AG08395 (cell line): ENCODE measurements at regions not wholly inside any gene's neighbourhood (a gene's known extent, or its start where the extent isn't known, plus 50 kb on each side); places are given as distances from the start of the nearest gene placed in this dataset.
"Not testable (repeated sequence)": the region's sequence is repeated elsewhere in the genome, so short reads cannot be mapped to it uniquely, and the experiment has no call there.

Experiments
- DNase-seq: peaks from one replicate; pipeline ENCODE4 v3.0.0; 2012; ENCODE audit warnings: mixed read lengths, low spot score

DNA sequence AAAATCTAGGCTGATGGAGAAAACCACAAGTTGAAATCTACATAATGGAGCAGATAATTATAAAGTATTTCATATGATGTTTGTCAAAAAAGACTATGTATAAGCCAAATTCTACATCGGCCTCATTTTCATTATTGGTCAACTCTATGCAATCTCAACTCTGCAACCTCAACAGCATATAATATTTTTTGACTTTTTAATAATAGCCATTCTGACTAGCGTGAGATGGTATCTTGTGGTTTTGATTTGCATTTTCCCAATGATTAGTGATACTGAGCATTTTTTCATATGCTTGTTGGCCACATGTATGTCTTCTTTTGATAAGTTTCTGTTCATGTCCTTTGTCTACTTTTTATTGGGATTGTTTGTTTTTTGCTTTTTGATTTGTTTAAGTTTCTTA lies 496.1 kb upstream of the SLC39A10 start:
- DNase-seq = no peak

DNA sequence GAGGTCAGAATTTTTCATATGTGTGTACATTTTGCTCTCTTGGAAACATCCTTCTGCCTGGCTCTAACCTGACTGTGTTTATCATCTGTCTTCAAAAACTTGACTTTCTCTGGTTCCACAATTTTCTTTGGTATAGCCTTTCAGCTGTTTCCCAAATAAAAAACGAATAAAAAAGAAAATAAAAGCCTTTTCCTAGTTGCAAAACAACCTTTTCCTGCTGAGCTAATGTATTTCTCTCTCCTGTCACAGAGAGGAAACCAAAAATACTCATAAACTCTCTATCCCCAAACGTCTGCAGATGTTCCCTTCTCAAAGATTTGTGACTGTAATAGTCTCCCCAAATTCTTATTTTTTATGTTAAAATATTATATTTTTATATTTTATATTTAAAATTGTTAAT lies 505.3 kb upstream of the SLC39A10 start:
- DNase-seq = no peak

DNA sequence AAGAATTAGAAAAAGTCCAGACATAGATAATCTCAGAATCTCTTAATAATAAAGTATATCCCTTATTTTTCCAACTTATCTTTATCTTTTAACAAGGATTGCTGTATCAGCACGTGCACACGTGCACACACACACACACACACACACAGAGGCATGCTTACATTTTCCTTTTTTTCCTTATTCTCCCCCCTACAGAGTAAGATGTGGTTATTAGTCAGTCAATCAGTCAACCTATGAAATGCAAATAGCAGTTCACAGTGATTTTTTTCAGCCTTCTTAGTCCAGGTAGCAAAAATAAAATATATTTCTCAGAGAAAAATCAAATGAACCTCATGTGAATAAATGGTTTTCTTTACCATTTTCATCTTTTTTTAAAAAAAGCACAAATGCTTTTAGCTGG lies 506.2 kb upstream of the SLC39A10 start:
- DNase-seq = no peak

DNA sequence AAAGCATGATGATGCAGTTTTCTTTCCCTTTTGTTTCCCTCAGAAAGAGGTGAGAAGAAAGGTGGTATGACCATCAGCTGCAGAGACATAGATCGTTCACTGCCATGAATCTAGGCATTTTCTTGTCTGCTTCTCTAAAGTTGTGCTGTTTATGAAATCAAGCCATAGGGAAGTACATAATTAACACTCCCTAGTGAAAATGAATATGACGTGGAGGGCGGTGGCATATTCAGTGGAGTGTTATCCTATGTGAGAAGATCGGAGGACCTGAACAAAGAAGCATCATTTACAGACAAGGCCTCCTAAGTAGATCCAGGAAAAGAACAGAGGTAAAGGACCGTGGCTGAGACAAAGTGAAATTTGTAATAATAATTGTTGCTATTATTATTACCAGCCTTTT lies 509.0 kb upstream of the SLC39A10 start:
- no peak for DNase-seq

DNA sequence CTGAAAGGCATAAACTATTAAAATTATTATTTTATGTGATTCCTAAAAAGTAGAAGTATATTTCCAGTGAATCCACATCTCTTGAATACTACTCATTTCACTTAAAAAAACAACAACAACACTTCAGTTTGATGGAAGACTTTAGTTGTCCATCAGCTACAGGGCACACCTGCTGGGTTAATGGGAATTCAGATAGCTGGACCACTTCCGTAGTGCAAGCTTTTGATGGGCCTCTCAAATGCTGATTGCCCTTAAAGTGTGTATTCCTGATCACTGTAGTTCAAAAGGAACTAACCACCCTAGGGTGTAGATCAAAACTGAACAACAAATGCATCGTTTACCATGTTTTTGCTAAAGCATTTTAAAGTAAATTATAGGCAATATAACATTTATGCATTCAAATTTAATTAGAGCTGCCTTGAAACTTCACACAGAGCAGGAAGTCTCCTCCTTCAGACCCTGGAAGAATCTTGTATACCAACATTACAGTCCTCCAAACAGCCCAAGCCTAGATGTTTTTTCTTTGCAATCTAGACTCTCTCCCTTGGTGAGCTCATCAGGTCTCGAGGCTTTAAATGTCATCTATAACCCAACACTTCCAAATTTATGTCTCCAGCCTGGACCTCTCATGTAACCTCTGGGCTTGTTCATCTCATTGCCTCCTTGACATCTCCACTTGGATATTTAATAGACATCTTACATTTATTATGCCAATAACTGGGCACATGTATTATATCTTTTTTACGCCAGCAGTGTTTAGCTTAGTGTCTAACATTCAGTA lies 510.1 kb upstream of the SLC39A10 start:
- DNase-seq = no peak

DNA sequence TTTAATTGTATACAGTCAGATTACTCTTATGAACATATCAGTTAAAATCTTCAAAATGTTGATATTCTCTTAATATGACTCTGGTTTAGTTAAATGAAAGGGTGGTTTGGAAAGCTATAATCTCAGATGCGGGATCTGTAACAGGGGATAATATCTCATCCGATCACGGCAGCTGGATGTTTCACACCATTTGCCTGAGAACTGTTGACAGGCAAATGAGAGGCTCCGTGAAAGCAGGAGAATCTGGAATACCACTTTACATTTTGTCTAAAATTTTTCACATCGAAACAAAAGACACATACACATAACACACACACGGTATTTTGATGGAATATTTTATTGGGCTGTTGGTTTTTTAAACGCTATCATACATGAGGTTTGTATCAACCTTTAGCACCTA lies 518.6 kb upstream of the SLC39A10 start:
- no peak for DNase-seq

DNA sequence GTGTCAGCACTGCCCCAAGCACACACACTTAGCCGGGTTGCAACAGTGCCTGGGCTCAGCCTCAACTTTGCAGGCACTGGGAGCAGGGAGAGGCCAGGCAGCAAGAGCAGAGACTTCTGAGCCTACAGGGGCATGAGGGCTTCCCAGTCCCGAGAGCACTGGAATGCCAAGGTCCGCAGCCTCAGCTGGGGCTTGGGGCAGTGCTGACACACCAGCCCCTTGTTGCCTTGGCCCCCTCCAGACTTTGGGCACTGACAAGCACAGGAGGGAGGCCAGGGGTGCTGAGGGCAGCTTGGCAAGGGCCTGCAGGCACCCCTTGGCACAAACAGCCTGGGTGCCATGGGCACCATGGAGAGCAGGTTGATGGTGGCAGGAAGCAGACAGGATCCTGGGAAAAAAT lies 531.1 kb upstream of the SLC39A10 start:
- not testable (repeated sequence) for DNase-seq

DNA sequence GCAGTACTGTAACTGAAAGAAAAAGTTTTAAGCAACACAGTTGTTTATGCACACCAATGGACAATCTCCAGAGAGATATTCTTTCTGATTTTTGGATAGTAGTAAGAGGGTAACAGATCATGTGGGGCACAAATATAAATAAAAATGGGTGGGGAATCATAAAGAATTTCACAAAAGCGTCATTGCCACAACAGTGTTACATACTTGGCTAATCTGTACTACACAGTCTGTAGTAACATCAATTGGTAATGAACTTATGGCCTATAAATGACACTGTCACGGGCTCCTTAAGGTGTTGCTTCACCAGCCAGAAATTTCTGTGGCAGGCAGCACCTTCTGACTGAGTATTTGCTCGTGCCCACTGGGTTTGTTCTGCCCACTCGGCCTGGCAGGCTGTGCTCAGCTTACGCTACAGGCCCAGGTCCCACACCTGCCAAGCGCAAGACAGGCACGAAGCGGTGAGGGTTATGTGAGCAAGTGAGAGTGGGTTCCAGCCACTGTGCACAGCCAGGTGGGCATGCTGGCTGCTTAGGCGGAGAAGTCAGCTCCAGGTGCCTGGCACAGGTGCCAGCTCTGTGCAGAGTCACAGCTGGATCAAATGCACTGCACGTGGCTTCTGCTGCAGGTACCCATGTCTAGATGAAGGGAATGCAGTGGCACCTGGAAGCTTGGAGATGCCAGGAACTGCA lies 532.5 kb upstream of the SLC39A10 start:
- DNase-seq = no peak

DNA sequence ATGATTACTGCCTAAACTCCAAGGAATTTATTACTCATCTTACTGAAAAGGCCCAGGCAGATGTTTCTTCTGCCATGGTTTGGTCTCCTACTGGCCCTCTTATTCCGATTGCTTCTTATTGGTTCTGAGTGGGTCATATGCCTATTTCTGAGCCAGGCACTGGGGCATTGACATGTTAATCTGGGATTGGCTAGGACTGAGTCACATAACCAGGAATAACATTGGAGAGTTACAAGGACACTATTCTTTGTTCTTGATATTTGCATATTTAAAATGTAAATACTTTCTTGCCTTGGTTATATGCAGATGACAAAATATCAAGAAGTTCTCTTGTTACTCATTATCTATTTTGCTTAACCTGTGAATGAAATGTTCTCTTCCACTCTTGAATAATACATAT lies 534.4 kb upstream of the SLC39A10 start:
- no peak for DNase-seq

DNA sequence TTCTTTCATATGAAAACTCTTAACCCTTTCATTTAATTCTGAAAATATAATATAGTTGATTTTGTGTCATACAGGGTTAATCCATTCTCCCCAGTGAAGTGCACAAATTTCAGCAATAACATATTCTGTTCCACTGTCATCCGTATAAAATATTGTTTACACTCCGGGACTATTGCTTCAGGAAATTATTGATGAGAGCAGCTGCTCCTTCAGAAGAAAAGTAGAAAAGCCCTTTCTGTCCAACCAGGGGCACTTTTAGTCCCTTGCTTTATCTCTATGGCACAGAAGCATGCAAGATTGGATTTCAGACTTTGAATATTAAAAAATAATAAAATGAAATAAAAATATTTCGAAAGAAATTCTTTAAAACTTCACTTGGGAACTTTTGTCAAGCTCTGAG lies 535.7 kb upstream of the SLC39A10 start:
- no peak for DNase-seq

DNA sequence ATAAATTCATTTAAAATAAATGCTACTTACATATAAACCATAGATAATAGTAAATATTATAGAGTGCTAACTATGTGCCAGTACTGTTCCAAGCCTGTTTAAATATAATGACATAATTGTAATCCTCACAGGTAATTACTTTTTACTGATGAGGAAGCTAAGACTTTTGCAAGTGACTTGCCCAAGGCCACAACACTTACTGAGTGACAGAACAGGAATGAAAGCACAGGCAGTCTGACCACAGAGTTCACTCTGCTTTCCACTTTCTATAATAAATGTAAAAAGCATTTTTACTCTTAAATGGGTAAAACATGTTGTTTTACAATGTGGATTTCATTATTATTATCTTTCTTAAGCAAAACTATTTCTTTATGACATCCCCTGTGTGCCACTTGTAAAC lies 537.8 kb upstream of the SLC39A10 start:
- no peak for DNase-seq

DNA sequence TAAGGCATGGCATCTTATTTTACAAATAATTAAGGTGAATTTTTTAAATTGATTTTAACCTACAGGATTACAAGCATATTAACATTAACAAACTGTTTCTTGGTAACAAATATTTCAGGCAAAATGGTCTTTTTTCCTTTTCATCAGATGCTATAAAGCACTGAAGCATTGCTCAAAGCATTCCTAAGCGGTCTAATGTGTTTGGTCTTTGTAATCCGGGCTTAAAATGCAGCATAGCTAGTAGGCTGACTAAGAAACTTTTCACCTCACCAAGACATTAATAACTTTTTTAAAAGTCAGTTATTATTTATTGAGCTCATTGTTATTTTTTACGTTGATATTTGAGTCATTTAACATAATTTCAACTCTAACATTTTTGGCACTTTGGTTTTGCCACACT lies 538.8 kb upstream of the SLC39A10 start:
- no peak for DNase-seq

DNA sequence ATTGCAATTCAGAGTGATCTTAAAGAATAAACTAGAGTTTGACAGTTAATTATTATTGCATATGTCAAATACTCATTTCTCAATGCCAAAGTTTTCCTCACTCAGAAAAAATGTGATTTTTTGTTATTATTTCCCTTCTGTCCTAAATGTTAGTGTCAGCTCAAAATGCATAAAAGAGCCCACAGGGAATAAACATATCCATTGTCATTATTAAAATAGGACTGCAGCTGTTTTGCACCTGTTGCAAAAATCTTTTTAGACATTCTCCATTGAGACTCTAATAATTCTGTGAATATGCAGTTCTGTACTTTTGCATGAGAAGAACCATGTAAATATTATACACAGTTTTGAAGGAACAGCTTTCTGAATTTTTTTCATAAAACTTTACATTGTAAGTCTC lies 540.0 kb upstream of the SLC39A10 start:
- DNase-seq = no peak

DNA sequence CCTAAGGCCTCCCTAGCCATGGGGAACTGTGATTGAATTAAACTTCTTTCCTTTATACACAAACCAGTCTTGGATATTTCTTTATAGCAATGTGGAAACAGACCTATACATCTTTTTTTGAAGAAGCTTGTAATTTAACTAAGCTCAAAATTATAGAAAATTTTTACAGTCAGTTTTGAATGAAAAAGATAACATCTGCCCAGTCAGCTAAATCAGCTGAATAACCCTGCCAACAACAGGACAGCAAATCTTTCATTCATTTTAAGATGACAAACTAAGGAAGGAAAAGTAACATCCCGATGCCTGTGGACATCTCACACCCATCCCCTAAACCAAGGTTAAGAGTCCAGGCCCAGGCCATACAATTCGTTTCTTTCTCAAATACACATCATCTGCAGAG lies 541.3 kb upstream of the SLC39A10 start:
- DNase-seq = no peak

DNA sequence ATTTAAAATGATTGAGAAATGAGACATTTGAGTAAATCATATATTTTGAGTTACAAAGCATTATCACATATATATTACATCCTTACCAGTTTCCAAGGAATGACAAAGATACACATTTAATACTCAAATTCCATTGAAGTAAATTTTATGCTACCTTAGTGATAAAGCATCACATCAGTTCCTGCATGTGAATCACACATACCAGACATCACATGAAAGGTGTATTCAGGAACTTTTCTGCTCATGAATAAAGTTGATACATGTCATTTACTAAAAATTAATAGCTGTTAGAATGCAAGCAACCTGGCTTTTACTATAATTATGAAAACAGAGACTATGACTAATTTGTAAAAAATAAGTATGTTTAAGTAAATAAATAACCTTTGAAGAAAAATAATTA lies 548.8 kb upstream of the SLC39A10 start:
- no peak for DNase-seq

DNA sequence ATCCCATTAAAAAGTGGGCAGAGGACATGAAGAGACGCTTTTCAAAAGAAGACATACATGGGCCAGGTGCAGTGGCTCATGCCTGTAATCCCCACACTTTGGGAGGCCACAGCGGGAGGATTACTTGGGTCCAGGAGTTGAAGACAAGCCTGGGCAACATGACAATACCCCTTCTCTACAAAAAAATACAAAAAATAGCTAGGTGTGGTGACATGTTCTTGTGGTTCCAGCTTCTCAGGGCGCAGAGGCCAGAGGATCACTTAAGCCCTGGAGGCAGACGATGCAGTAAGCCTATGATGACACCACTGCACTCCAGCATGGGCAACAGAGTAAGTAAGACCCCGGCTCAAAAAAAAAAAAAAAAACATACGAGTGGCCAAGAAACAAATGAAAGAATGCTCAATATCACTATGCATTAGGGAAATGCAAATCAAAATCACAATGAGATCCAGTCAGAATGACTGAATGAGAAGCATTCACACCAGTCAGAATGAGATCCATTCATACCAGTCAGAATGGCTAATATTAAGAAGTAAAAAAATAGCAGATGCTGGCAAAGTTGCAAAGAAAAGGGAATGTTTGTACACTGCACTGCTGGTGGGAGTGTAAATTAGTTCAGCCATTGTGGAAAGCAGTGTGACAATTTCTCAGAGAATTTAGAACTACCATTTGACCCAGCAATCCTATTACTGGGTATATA lies 550.2 kb upstream of the SLC39A10 start:
- no peak for DNase-seq

DNA sequence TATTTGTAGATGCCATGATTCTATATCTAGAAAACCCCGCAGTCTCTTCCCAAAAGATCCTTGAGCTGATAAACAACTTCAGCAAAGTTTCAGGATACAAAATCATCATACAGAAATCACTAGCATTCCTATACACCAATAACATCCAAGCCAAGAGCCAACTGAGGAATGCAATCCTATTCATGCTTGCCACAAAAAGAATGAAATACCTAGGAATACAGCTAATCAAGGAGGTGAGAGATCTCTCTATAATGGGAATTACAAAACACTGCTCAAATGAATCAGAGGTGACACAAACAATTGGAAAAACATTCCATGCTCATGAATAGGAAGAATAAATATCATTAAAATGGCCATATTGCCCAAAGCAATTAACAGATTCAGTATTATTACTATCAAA lies 551.4 kb upstream of the SLC39A10 start:
- no peak for DNase-seq

DNA sequence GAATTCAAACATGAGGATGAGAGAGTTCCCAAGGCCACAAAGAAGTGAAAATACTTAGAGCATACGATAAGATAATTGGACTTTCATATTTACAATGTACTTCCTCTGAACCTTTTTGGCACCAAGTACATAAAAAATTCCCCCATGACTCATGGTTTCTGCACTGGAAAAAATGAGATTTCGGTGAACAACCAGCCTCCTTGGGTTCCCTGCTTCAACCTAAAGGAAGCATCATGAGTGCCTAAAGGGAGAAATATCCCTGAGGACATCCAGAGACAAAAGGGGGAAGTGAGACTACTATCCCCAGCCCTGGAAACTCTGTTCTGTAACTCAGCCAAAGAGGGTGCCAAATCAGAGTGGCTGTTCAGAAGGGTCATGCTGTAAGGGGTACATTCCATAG lies 562.7 kb upstream of the SLC39A10 start:
- no peak for DNase-seq

DNA sequence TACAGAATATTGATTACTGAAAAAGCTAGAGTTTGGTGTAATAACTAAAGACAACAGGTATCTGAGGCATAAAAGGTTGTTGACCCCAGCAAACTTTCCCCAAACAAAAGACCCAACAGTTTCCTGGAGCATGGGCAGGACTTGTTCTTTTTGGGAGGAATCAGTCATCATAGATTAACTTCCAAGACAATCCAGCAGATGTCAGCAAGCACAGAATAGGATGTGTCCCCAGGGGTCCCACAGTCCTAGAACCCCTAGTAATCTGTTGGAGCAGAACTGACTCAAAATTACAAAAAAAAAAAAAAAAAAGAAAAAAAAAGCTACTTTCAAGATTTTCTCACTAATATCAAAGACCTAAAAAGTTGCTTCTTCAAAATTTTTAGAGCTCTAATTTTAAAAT lies 564.7 kb upstream of the SLC39A10 start:
- DNase-seq = no peak

DNA sequence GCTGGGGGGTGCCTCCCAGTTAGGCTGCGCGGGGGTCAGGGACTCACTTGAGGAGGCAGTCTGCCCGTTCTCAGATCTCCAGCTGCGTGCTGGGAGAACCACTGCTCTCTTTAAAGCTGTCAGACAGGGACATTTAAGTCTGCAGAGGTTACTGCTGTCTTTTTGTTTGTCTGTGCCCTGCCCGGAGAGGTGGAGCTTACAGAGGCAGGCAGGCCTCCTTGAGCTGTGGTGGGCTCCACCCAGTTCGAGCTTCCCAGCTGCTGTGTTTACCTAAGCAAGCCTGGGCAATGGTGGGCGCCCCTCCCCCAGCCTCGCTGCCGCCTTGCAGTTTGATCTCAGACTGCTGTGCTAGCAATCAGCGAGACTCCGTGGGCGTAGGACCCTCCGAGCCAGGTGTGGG lies 584.2 kb upstream of the SLC39A10 start:
- DNase-seq = not testable (repeated sequence)

DNA sequence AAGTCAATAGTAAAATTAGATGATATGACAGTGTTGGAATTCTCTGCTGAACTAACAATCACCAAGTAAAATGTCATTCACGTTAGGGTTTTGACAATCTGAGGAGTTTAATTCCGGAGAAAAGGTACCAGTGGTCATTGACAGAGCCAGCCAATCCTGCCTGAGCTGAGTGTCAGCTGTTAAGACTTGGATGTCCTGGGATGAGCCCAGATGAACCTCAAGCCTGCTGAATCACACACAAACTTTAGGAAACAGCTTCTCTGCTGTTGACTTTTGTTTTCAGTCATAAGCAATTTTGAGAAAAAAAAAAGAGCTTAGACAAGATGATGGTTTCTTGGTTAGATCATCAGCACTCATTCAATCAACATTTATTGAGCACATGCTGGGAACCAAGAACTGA lies 600.0 kb upstream of the SLC39A10 start:
- DNase-seq = no peak

DNA sequence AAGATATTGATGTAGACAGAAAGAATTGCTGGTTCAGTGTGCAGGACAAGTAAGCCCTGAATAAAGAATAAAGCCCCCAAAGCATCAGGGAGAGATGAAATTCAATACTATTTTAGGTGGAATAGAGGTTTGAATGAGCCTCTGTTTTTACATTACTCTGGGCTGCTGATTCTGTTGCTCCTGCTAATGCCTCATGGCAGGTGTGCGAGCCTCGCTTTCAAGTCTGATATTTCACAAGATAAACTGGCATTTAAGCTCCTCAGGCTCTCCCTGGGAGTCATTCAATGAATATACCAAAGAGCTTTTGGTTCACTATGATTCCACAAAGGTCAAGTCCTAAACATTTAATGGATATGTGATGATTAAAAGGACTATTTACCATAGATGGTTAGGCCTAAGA lies 601.0 kb upstream of the SLC39A10 start:
- no peak for DNase-seq

DNA sequence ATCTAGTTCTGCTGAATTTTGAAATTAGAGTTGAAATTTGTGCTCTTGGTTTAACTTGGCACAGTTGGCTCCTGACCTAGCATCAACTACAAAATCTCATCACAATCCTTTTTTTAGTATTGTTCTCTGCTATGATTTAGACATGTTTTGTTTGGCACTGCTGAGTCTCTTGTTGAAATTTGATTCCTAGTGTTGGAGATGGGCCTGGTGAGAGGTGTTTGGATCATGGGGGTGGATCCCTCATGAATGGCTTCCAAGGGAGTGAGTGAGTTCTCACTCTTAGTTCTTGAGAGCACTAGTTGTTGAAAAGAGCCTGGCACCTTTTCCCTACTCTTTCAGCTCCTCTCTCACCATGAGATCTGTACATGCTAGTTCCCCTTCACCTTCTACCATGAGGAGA lies 605.6 kb upstream of the SLC39A10 start:
- DNase-seq = no peak
